ENCODE measurements at regions not wholly inside any gene's neighbourhood (a gene's known extent, or its start where the extent isn't known, plus 50 kb on each side); places are given as distances from the start of the nearest gene placed in this dataset.

GRCh38 chr1:74824497-74825107, 91.7 kb downstream of the TYW3 start:
- no peak for TF ChIP-seq EZH2phosphoT487 (IDR thresholded peaks at IDR 0.05; ENCODE audit: insufficient read depth, low read depth)
- TF ChIP-seq EZH2 (IDR thresholded peaks at IDR 0.05; ENCODE audit: insufficient read depth, poor library complexity, severe bottlenecking): no peak
